Neural cell (in vitro differentiated cells): ENCODE measurements at regions not wholly inside any gene's neighbourhood (a gene's known extent, or its start where the extent isn't known, plus 50 kb on each side); places are given as distances from the start of the nearest gene placed in this dataset.

Experiments
- H2AFZ ChIP-seq: fragments of 200-600, 300-800 bp; sonication (generic), shearing (Covaris generic); 2 replicates; pipeline ENCODE4 v1.6.0; 2014; ENCODE audit warnings: low read depth, mild to moderate bottlenecking, antibody characterized with exemption, low read length, moderate library complexity
- H3F3A ChIP-seq: fragments of 200-600 bp; shearing (Covaris generic); 2 replicates; pipeline ENCODE4 v1.6.1; 2016; ENCODE audit warnings: mild to moderate bottlenecking, moderate library complexity, mixed read lengths, antibody characterized with exemption, low read length; ENCODE audit not compliant: insufficient read depth, poor library complexity, severe bottlenecking
- H3K27ac ChIP-seq: fragments of 200-600, 300-800 bp; sonication (generic), shearing (Covaris generic); 2 replicates; pipeline ENCODE4 v1.5.1; 2014; ENCODE audit warnings: mild to moderate bottlenecking, low read length, moderate library complexity
- H3K27me3 ChIP-seq: fragments of 300-800, 200-600 bp; sonication (generic), shearing (Covaris generic); 2 replicates; pipeline ENCODE4 v1.6.0; 2014; ENCODE audit warnings: mild to moderate bottlenecking, low read depth, low read length, moderate library complexity; ENCODE audit not compliant: insufficient read depth
- H3K36me3 ChIP-seq: fragments of 300-800, 200-600 bp; sonication (generic), shearing (Covaris generic); 2 replicates; pipeline ENCODE4 v1.5.1; 2014; ENCODE audit warnings: mild to moderate bottlenecking, antibody characterized with exemption, low read length, moderate library complexity; ENCODE audit not compliant: insufficient read depth
- H3K4me2 ChIP-seq: fragments of 300-800, 200-600 bp; sonication (generic), shearing (Covaris generic); 2 replicates; pipeline ENCODE4 v1.6.0; 2014; ENCODE audit warnings: mild to moderate bottlenecking, low read length
- H3K4me3 ChIP-seq: fragments of 300-800, 200-600 bp; sonication (generic), shearing (Covaris generic); 2 replicates; pipeline ENCODE4 v1.5.1; 2014; ENCODE audit warnings: mild to moderate bottlenecking, low read length, moderate library complexity
- H3K79me2 ChIP-seq: fragments of 200-600 bp; shearing (Covaris generic); replicated peaks from 2 replicates; pipeline ENCODE4 v1.6.0; 2014; ENCODE audit warnings: mild to moderate bottlenecking, low read length, moderate library complexity; ENCODE audit not compliant: insufficient read depth
- H3K9ac ChIP-seq: fragments of 300-800, 200-600 bp; sonication (generic), shearing (Covaris generic); 2 replicates; pipeline ENCODE4 v1.6.1; 2016; ENCODE audit warnings: mild to moderate bottlenecking, low read length, mixed read lengths
- H3K9me2 ChIP-seq: fragments of 200-600 bp; shearing (Covaris generic); 2 replicates; pipeline ENCODE4 v1.6.1; 2016; ENCODE audit warnings: mild to moderate bottlenecking, low read length, mixed read lengths; ENCODE audit not compliant: insufficient read depth
- H3K9me3 ChIP-seq: fragments of 200-600, 300-800 bp; sonication (generic), shearing (Covaris generic); 2 replicates; pipeline ENCODE4 v1.6.1; 2016; ENCODE audit warnings: mild to moderate bottlenecking, mixed run types, low read length, moderate library complexity, mixed read lengths
- H4K20me1 ChIP-seq: fragments of 200-600 bp; shearing (Covaris generic); 2 replicates; pipeline ENCODE4 v1.6.1; 2016; ENCODE audit warnings: mild to moderate bottlenecking, mixed run types; ENCODE audit not compliant: insufficient read depth
- CTCF ChIP-seq: fragments of 450-650 bp; IDR thresholded peaks from 2 replicates; pipeline ENCODE4 v1.5.1; 2014; ENCODE audit warnings: antibody characterized with exemption, mild to moderate bottlenecking, moderate library complexity; ENCODE audit not compliant: poor library complexity, severe bottlenecking
- EP300 ChIP-seq: fragments of 450-650 bp; conservative IDR thresholded peaks from 2 replicates; pipeline ENCODE4 v1.6.1; 2014; ENCODE audit warnings: antibody characterized with exemption, mild to moderate bottlenecking, moderate library complexity; ENCODE audit not compliant: poor library complexity, severe bottlenecking
- EZH2 ChIP-seq: fragments of 200-600, 300-800 bp; shearing (Covaris generic), sonication (generic); IDR thresholded peaks from 2 replicates; pipeline ENCODE4 v1.6.1; 2014; ENCODE audit warnings: antibody characterized with exemption, low read length, borderline replicate concordance, mild to moderate bottlenecking; ENCODE audit not compliant: insufficient read depth, poor library complexity, severe bottlenecking
- MXI1 ChIP-seq: fragments of 450-650 bp; conservative IDR thresholded peaks from 2 replicates; pipeline ENCODE4 v1.6.1; 2014; ENCODE audit warnings: antibody characterized with exemption, mild to moderate bottlenecking; ENCODE audit not compliant: poor library complexity, severe bottlenecking
- POLR2AphosphoS5 ChIP-seq: IDR thresholded peaks from 2 replicates; pipeline ENCODE4 v1.6.1; 2012
- RAD21 ChIP-seq: fragments of 450-650 bp; conservative IDR thresholded peaks from 2 replicates; pipeline ENCODE4 v1.6.1; 2014; ENCODE audit warnings: antibody characterized with exemption, mild to moderate bottlenecking, moderate library complexity
- REST ChIP-seq: IDR thresholded peaks from 2 replicates; pipeline ENCODE4 v1.6.1; 2012; ENCODE audit warnings: borderline replicate concordance
- SMC3 ChIP-seq: fragments of 450-650 bp; conservative IDR thresholded peaks from 2 replicates; pipeline ENCODE4 v1.6.1; 2014; ENCODE audit warnings: antibody characterized with exemption, mild to moderate bottlenecking, moderate library complexity; ENCODE audit not compliant: poor library complexity
- TAF1 ChIP-seq: IDR thresholded peaks from 2 replicates; pipeline ENCODE4 v1.6.1; 2012; ENCODE audit warnings: low read depth

GRCh38 chr17:77544347-77545110, 403.8 kb downstream of the SEC14L1 start:
- no peaks in the 10 kb centered on the region for H4K20me1 ChIP-seq
- H3K27me3 ChIP-seq, result no peaks in the 10 kb centered on the region
- no peak for TF ChIP-seq EZH2
- TF ChIP-seq MXI1, result no peak
- TF ChIP-seq POLR2AphosphoS5, result no peak
- no peak for TF ChIP-seq TAF1
- no peak for TF ChIP-seq SMC3
- no peak for TF ChIP-seq EP300
- TF ChIP-seq REST, result no peak
- no peak for TF ChIP-seq RAD21
- TF ChIP-seq CTCF, result no peak
- peak overlapping the region; percentile 6 for H3K9ac ChIP-seq
- H3K36me3 ChIP-seq, result no peaks in the 10 kb centered on the region
- no peak overlapping the region for H3K4me3 ChIP-seq
- H3K9me2 ChIP-seq, result no peaks in the 10 kb centered on the region
- H3K27ac ChIP-seq, result no peak overlapping the region
- no peak overlapping the region for H3K4me2 ChIP-seq
- no peaks in the 10 kb centered on the region for H3K79me2 ChIP-seq
- H3K9me3 ChIP-seq, result no peaks in the 10 kb centered on the region
- no peak overlapping the region for H2AFZ ChIP-seq
- H3F3A ChIP-seq, result no peaks in the 10 kb centered on the region

GRCh38 chr17:77546772-77547241, 406.0 kb downstream of the SEC14L1 start:
- no peaks in the 10 kb centered on the region for H3K79me2 ChIP-seq
- peak overlapping the region; percentile 23 for H3K9ac ChIP-seq
- H3K9me2 ChIP-seq, result no peaks in the 10 kb centered on the region
- no peaks in the 10 kb centered on the region for H3K36me3 ChIP-seq
- no peaks in the 10 kb centered on the region for H3F3A ChIP-seq
- H2AFZ ChIP-seq, result no peak overlapping the region
- TF ChIP-seq EP300 (no peak), MXI1 (no peak), TAF1 (no peak), POLR2AphosphoS5 (no peak), RAD21 (no peak), EZH2 (no peak), CTCF (no peak), REST (no peak)
- H3K27me3 ChIP-seq, result no peaks in the 10 kb centered on the region
- H3K4me2 ChIP-seq, result no peak overlapping the region
- H3K9me3 ChIP-seq, result no peaks in the 10 kb centered on the region
- no peaks in the 10 kb centered on the region for H4K20me1 ChIP-seq
- no peak overlapping the region for H3K27ac ChIP-seq
- no peak overlapping the region for H3K4me3 ChIP-seq
